Dermis microvascular lymphatic vessel endothelial cell (primary cell): ENCODE measurements at regions not wholly inside any gene's neighbourhood (a gene's known extent, or its start where the extent isn't known, plus 50 kb on each side); places are given as distances from the start of the nearest gene placed in this dataset.

Source experiments
- DNase-seq, 2 donors: peaks; one replicate each; pipeline versions ENCODE4 v3.0.0 to v3.0.0-alpha.2; 2010; ENCODE audit warnings: low read depth in 2 of 2

GRCh38 chr2:37471994-37472393 is 127.6 kb downstream of the QPCT start:
- no peak for DNase-seq

- peak in 1 of 2 donors; percentile 64 for DNase-seq
Observed at GRCh38 chr2:37472959-37473358, 128.5 kb downstream of the QPCT start.

DNA sequence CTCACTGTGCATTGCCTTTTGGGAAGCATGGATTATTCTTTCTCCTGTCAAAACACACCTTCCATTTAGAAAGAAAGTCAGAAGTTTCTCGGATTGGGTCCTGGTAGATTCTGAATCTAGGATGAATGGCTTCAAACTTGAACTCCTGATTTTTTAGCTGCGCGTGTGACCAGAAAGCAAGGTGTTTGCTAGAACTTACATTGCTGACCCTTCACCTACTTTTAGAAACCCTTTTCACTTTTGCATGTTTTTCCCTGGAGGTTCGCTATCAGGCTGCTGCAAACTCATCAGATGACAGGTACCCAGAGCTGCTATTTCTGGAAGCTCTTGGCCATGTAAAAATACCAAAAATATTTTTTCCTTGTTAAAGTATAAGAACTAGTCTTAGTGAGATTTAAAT is 132.0 kb downstream of the QPCT start:
- no peak for DNase-seq

DNA sequence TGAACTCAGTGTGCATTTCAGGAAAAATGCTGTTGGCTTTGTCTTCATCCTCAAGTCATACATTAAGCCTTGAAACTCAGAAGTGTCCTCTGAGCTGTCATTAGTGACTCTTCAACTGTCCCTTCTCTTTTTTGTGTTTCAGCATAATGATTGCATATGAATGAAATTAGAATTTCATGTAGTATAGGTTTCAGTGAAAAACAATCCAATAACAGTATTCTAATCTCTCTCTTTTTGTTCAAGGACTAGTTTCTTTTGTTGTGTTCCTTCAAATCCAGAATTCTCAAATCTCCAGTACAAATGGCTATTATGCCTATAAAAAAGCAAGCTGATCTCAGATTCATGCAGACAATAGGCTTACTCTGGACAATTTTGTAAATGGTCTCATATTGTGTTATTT is 133.5 kb downstream of the QPCT start:
- DNase-seq, result no peak

DNA sequence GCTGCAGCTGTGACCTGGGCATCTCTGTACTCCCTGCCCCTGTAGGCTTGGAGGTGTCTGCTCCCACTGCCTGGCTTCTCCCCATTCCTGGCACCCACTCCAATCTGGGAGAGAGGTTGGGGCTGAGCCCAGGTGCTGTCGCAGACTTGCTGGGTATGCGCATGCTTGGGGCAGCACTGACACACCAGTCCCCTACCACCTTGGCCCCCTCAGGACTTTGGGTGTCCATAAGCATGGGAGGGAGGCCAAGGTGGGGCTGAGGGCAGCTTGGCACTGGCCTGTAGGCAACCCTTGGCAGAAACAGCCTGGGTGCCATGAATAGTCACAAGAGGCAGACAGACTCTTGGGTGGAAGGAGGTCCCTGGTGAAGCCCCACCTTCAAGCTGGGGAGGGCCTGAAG is 136.8 kb downstream of the QPCT start:
- no peak for DNase-seq

DNA sequence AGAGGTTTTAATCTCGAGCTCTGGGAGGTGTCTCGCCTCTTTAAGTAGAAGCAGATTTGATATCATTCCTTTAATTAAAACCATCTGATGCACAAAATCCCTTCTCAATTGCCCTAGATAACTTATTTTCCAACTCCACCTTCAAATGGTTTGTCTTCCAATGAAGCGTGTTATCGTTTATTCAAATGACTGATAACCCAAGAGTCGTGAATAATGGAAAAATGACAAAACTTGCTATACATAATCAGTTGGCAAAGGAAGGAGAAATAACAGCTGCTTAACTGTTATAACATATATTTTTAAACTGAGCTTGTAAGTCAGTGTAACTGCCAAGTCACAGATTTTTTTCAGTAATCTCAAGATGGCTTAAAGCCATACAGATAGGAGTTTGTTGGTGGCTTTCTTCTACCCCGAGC is 144.6 kb downstream of the QPCT start:
- DNase-seq, result no peak

DNA sequence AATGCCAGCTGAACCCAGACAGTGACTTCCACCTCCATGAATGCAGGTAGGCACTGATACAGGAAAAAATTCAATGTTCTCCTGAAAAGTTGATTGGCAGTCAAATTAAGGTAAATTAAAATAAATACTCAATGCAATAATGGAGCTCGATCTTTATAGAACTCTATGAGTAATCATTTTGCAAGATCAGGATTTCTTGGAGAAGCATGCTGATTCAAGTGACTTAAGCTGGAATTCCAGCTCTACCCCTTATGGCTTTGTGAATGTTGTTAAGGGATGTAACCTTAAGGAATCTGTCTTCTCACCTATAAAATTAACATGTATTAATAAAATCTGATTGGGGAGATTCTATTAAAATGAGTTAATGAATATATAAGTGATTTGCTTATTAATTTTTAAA is 145.1 kb downstream of the QPCT start:
- no peak for DNase-seq

DNA sequence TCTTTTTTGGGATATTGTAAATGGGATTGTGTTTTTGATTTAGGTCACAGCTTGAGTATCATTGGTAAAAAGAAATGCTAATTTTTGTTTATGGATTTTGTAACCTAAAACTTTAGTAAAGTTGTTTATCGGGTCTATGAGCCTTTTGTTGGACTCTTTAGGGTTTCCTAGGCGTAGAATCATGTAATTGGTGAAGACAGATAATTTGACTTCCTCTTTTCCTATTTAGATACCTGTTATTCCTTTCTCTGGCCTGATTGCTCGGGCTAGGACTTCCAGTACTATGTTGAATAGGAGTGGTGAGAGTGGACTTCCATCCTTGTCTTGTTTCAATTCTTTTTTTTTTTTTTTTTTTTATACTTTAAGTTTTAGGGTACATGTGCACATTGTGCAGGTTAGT is 149.0 kb downstream of the QPCT start:
- no peak for DNase-seq

- DNase-seq, result no peak
Observed at GRCh38 chr2:37499113-37499512, 154.7 kb downstream of the QPCT start.

- no peak for DNase-seq
Observed at GRCh38 chr2:37500031-37500430, 155.6 kb downstream of the QPCT start.

DNA sequence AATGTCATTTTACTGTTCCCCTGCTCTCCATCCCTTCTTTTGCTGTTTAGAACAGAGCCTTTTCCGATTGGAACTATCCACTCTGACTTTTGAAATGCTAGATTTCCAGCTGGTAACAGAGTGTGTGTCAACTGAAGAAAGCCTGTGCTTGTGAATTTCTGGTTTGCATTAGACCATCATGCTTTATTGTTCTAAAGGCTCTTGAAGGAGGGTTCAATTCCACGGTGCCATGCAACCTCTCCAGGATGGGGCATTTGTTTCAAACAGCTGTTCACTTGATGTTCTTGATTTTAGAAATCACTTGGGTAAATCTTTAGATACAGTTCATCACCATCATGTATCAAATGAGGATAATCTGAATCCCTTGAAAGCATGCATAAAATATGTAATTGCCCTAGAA is 156.7 kb downstream of the QPCT start:
- no peak for DNase-seq

DNA sequence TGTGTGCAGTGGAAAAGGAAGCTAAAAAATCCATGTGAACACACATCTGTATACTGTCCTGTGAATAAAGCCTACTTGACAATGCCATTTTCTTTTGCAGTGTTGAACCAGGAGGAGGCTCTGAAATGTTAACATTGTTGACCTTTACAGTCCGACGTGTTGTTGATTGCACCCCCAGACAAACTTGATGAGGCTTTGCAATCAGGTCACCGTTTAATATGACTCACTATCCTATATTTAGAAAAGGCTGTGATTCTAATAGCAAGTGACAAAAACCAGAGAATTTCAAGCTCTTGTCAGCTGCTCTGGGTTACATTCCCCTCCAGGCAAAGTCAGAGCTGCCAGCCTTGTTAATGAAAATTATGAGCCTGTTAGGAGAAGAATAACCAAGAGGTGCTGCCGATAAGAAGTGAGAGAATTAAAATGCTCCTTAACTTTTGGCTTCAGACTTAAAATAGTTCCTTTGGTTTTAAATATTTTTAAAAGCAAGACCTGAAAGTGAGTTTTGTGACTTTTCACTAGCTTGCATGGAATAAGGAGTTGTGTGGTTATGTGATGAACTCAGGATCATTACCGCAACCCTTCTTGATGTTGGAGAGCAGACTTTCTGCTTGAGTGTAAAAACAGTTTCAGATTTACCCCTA is 162.1 kb downstream of the QPCT start:
- DNase-seq, result peak in 1 of 2 donors; percentile 5

GRCh38 chr2:37507051-37507410 is 162.6 kb downstream of the QPCT start:
- no peak for DNase-seq

- no peak for DNase-seq
Observed at GRCh38 chr2:37507703-37508102, 163.3 kb downstream of the QPCT start.

DNA sequence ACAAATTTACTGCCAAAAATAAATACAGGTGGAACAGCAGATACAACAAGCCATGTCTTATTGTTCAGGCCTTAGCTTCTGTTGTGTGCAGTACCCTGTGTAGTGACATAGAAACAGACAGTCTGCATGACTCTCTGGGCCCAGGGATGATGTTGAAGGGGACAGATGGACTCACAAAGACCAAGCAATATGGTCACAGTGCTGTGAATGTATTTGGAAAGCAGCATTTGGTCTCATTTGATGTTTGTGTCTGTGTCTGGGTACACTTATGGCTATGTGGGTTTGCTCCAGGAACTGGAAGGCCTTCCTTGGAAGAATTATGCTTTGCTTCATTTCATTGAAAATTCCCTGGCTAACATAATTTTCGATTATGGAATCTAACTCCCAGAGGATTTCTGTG is 158.5 kb downstream of the CDC42EP3 start:
- no peak for DNase-seq

GRCh38 chr2:37523814-37524362 is 147.6 kb downstream of the CDC42EP3 start:
- peak; percentile 11 to 45 for DNase-seq

GRCh38 chr2:37526323-37526722 is 145.1 kb downstream of the CDC42EP3 start:
- DNase-seq, result no peak

GRCh38 chr2:37526856-37527255 is 144.6 kb downstream of the CDC42EP3 start:
- DNase-seq, result no peak

- no peak for DNase-seq
Observed at GRCh38 chr2:37527361-37527760, 144.1 kb downstream of the CDC42EP3 start.

GRCh38 chr2:37529830-37530415 is 141.5 kb downstream of the CDC42EP3 start:
- no peak for DNase-seq

GRCh38 chr2:37532503-37532902 is 138.9 kb downstream of the CDC42EP3 start:
- DNase-seq, result no peak

GRCh38 chr2:37537316-37537715 is 134.1 kb downstream of the CDC42EP3 start:
- no peak for DNase-seq

GRCh38 chr2:37541516-37541915 is 129.9 kb downstream of the CDC42EP3 start:
- no peak for DNase-seq
